Stimulated activated CD8-positive, alpha-beta memory T cell treated with anti-CD3 and anti-CD28 coated beads, Interleukin-4, amount 100 ng/mL, for 24 hours (primary cell): ENCODE measurements at regions not wholly inside any gene's neighbourhood (a gene's known extent, or its start where the extent isn't known, plus 50 kb on each side); places are given as distances from the start of the nearest gene placed in this dataset.

Experiments used
- DNase-seq: peaks from one replicate; pipeline ENCODE4 v3.0.0-alpha.2; 2020; ENCODE audit warnings: low read depth

DNA sequence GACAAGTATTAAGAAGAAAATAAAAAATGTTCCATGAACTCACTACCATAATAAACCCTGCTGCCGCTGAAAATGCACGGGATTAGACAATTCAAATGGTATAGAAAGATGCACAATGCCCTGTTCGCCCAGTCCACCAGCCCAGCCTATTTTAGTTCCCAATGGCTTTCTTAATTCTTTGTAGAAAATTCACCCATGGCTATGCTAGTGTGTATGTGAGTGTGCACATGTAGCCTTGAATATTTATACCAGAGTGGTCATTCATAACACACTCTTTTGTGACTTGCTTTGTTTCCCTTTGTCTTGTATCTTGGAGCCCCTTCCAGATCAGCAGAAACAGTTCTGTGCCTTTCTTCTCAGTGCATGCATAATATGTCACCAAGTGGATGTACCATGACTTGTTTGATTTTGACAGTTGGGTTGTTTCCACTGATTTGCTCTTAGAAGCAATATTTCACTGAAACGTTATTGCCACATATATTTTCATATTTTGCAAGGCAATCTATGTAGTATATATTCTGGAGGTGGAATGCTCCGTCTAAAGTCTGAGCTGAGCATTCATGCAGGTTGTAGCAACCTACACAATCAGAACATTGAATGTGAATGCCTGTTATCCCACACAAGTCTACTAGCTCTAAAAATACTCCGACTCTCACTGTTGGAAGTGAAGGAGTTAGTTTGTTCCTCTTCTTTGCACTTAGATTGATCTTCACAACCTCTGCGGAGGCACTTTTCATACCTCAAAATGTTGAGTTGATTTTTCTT, 383.0 kb upstream of the EEF2KMT start:
- DNase-seq, result no peak

DNA sequence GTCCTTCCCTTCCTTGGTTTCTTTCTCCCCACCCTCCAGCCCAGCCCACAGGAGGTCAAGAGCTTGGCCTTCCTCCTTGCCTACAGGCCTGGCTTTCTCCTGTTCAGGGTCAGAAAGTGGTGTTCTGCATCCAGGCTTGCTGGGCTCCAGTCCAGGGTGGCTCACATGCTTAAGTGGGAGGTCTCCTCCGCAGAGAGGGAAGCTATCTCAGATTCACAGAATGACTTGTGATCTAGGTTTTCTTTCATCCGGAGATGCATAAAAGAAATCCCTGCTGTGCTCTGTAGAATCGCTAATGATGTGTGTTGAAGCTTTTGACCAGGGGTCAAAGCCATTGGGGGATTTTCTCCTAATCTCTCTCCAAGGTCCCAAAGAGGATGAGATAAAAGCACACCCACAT, 382.3 kb upstream of the EEF2KMT start:
- DNase-seq, result no peak

DNA sequence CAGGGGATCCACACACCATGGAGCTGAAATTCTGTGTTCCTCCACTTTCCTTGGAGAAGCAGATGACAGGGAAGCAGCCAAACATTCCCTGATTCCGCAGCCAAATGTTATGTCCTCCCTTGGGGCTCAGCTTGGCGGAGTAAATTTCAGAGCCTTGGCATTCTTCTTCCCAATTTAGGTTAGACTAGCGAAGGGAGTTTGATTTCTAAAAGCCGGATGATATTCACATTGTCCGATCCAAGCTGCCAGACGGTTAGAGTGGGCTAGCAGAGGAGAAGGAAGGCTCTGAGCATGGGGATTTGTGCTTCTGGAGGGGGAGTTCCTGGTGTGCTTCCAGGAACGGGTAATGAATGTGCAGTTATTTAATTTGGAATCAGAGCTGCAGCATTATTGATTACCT, 380.4 kb upstream of the EEF2KMT start:
- DNase-seq, result no peak

DNA sequence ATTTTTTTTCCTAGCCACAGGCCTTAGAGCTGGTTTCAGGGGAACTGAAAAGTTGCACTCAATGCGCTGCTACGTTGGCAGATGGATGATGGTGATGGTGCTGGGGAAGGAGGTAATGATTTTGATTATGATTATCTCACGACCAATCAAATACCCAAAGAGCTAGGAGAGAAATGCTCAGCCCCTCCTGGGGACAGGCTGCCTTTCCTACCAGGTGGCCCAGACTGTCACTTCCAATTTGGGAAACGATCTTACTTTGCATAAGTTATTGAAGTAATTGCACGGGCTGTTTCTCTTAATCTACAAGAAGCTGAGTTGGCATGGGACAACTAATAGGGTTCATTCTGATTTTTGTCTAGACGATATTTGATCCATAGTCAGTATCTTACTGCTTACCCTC, 379.7 kb upstream of the EEF2KMT start:
- no peak for DNase-seq

DNA sequence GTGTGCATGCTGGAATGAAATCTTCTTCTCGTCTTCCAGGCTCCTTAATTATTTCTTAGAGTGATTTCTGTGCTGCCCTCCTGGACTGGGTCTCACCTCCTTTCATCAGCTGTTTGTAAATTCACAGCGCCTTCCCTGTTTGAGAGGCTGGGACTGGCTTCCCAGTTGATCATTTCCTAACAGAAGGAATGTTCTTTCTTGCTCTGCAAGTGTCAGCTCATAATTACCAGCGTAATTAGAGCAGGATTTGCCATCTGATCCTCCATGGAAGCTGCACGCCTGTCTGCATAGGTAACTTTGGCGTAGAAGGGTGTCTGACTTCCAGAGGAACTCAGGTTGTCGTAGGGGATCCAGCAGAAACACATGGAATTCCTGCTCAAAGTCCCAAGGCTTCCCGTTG, 375.0 kb upstream of the EEF2KMT start:
- no peak for DNase-seq

DNA sequence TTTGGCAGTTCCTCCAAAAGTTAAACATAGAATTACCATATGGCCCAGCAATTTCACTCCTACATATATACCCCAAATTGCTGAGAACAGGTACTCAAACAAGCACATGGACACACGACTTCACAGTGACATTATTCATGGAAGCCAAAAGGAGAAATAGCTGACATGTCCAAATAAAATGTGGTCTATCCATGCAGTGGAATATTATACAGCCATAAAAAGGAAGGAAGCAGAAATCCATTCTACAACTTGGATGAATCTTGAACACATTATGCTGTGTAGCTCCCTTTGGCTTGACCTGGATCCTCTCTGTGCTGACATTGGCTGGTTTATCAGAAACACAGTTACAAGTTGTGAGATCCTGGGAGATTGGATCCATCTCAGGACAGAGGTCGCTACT, 370.9 kb upstream of the EEF2KMT start:
- no peak for DNase-seq

DNA sequence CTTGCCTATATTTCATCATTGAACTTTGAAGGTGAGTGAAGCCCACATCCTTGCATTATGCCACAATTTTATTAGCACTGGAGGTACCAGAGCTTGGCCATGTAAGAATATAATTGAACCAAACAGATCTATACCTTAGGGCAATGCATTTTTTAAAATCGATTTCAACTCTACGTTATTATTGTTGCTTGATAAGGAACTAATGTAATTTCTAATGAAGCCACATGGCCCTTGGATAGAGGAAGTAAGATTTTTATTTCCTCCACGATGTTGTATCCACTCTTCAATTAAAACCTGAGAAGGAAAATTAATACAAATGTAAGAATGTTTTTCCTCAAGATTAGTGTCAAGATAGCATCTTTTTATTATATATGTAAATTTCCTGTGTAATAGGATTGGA, 370.0 kb upstream of the EEF2KMT start:
- no peak for DNase-seq

DNA sequence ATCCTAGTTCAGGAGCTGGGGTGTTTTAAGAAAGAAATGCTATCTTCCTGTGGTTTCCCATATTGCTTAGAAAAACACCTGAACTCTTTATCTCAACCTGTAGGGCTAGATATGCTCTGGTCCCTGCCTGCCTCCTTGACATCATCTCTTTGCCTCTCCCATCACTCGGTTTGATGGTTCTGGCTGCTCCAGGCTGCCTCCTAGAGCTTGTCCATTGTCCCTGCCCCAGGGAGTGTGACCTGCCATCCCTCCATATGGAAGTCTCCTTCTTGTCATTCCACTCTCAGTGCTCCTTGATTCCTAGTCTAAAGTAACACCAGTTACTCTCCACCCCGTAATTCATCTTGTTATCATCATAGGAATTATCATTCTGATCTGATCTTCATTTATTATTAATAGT, 369.0 kb upstream of the EEF2KMT start:
- no peak for DNase-seq

DNA sequence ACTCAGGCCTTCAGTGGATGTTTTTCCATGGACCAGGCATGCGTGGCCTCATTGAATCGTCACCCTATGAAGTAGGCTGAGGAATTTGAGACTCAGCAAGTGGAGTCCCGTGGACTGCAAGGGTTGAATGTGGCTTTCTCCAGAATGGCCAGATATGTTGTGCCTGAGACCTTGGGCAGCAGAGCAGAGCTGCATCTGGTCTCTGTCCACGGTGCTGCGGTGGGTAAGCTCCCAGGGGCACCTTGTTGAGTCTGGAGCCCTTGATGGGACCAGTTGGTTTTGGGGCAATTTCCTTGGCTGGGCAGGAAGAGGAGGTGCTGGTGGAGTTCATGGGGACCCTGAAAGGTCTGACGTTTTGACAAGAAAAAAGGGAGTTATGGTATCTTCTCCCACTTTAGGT, 368.1 kb upstream of the EEF2KMT start:
- DNase-seq, result no peak

DNA sequence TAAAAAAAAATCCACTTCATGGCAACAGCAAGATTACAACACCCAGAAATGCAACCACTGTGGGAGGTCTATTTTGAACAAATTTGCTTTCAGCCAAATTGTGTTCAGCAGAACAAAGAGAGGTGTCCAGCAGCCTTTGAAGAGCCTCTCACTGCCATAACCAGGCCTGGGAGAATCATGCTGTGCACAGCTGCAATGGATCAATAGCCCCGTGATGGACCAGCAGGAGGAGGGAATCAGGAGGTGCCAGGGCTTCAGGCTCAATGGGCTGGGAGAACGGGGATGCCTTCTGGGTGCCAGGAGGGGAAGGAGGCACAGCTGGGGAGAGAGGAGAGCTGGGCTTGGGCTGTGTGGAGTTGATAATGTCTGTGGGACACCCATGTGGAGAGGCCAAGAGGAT, 366.2 kb upstream of the EEF2KMT start:
- no peak for DNase-seq

DNA sequence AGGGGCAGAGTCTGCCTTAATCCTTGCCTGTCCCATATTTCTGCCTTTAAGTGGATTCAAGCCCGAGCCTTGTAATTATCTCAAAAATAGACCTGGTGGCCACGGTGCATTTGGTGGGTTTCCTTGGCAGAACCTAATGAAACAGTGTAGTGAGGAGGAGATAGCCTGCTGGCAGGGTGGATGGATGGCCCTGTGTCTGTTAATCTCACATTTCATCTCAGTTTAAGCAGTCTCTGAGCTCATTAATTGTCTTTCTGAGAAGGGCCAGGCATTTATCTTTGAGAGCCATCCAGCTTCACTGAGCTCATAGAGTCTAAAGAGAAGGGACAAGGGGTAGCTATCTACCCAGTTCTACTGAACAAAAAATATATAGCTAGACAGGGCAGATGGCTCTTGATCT, 364.0 kb upstream of the EEF2KMT start:
- no peak for DNase-seq

DNA sequence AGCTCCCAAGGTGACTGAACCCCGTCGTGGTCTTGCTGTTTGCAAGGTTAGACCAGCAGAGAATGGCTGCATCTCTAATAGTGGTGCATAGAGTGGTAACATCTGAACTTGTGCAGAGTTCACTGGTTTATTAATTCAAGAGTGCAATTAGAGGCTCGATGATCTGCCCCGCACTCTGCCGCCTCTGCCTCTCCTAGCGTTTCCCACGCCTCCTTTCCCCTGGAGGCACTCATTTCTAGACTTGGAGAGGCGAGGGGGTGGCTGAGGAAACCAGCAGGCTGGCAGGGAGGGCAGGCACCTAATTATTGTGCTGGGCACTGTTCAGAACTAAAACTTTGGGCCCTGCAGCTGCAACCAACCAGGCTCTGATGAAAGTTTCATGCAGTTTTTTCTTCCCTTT, 363.5 kb upstream of the EEF2KMT start:
- no peak for DNase-seq

DNA sequence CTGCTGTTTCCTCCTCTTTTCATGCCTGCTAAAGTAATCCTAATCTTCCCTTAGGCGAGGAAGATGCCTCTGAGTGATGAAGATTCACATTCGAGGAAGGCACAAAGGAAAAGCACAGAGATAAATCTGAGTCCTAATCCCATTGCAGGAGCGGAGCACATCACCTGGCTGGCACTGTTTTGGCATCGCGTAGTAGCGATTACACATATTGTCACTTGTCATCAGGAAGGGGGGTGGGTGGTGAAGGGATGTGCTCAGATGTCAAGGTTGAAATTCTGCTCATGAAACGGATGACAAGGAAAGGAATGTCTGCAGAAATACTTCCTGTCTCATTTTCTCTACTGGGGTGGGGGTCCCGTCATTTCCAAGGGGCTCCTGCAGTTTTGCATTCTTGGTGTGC, 363.1 kb upstream of the EEF2KMT start:
- DNase-seq, result no peak

DNA sequence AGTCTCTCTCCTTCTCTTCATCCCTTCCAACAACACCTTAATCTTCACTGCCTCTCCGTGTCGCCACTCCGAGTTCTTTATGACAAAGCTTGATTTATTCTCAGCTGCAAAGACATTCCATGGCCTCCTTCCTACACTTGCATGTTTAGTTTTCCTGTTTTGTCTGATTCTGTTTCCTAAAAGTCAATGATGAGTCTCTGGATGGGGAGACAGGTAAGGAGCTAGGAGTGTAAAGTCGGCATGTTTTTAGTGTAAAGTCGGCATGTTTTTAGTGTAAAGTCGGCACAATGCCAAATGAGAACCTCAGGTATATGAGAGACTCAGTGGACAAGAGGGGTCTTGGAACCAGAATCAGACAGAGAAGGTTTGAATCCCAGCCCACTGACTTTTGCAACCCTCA, 362.3 kb upstream of the EEF2KMT start:
- DNase-seq, result no peak

DNA sequence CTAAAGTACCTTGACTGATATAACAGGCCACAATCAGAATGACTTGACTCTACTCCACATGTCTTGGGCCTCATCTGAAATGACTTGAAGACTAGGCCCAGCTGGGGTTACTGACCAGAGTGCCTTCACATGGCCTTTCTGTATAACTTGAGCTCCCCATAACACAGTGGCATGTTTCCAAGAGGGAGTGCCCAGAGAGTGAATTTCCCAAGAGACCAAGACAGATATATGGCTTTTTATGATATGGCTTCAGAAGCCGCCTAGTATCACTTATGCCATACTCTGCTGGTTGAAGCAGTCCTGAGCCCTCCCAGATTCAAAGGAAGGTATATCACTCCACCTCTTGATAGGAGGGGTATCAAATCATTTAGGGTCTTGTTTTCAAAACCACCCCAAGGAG, 357.5 kb upstream of the EEF2KMT start:
- DNase-seq, result no peak

DNA sequence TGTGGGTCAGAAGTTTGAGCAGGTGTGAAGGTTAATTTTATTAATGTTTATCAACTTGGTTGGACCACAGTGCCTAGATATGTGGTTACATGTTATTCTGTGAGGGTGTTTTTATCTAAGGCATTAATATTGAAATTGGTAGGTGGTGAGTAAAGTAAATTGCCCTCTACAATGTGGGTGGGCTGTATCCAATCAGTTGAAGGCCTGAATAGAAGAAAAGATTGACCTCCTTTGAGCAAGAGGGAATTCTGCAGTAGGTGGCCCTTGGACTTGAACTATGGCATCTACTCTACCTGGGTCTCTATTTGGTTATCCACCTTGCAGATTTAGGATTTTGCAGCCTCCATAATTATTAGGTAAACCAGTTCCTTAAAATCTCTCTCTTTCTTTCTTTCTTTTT, 356.8 kb upstream of the EEF2KMT start:
- no peak for DNase-seq

DNA sequence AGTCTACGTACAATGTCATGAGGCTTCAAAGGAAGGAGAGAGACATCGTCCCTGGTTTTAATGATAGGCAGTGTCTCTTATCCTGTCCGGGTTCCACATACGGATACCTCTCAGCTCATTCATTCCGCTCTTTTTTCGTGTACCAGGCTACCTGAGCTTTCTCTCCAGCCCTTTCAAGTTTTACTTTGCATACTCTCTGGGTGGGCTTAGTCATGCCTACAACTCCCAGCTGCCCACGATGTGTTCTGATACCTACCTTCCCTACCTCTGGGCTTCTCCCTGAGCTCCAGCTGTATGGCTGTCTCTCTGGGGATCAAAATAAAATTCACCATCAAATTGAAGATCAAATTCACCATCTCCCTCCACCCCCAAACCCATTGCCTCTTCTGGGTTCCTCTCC, 354.0 kb upstream of the EEF2KMT start:
- DNase-seq, result no peak

DNA sequence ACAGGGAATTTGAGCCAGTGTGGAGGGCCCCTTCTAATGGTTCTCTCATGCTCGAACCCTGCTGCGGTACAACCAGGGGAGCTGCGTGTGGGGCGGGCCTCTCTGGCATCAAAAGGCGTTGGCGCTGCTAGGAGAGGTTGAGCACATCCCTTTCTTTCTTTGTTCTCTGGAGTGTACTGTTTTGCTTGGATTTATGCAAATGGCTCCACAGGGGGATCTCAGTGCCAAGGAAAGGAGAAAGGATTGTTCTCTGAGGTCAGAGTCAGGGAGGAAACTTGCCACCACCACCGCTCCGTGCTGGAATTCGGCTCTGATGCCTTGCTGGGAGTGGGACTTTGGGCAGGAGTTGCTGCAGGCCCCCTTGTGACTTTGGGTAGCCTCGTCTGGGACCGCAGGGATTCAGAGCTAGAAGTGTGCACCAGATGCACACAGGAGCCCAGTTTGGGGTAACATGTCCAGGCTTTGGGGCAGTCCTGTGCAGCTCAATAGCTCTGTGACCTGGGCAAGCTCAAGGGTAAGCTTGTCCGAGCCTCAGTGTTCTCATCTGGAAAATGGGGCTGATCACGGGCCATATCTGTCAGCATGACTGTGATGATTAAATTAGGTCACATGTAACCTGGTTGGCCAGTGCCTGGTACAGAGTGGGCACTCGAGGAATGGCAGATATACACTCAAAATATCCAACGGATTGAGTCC, 353.0 kb upstream of the EEF2KMT start:
- no peak for DNase-seq

DNA sequence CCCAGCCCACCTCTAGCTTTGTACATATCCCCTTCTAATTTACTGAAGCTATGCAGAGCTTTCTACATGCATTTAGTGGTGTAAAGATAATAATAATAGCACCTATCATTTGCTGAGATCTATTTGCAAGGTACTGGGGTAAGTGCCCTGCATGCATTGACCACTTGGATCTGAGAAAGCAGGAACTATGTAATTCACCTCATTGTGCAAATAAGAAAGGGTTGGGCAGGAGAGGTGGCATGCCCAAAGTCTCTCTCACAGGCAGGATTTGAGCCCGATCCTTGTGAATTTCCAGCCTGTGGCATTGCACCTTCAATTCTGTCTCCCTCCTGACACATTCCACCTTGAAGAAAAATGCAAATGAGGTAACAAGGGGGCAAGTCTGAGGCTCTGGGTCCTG, 352.3 kb upstream of the EEF2KMT start:
- no peak for DNase-seq

DNA sequence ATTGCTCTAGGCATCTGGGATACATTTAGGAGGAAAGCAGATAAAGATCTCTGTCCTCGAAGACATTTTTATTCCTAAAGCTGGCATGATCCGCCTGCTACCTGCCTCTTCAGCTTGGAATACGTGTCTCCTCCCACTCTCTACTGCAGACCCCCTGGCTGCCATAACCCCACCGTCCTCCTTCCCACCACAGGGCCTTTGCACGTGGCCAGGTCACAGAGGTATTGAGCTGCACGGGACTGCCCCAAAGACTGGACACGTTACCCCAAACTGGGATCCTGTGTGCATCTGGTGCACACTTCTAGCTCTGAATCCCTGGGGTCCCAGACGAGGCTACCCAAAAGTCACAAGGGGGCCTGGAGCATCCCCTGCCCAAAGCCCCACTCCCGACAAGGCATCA, 351.2 kb upstream of the EEF2KMT start:
- no peak for DNase-seq

DNA sequence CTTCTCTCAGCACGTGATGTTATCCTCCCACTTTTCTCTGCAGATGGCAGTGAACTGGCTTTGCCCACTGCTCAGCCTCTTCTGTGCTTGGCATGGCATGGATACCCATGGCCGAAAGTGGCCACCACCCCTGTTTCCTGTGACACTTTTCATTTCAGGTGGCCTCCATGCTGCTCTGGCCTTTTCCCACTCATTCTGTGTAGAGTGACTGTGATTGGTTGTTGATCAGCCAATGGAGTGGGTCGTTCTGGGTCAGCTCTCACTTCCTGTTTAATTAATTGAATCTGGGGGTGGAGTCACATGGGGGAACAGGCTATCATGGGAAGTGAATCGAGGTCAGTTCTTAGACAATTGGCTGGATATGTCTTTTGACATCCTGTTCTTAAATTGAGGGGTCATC, 350.1 kb upstream of the EEF2KMT start:
- no peak for DNase-seq

DNA sequence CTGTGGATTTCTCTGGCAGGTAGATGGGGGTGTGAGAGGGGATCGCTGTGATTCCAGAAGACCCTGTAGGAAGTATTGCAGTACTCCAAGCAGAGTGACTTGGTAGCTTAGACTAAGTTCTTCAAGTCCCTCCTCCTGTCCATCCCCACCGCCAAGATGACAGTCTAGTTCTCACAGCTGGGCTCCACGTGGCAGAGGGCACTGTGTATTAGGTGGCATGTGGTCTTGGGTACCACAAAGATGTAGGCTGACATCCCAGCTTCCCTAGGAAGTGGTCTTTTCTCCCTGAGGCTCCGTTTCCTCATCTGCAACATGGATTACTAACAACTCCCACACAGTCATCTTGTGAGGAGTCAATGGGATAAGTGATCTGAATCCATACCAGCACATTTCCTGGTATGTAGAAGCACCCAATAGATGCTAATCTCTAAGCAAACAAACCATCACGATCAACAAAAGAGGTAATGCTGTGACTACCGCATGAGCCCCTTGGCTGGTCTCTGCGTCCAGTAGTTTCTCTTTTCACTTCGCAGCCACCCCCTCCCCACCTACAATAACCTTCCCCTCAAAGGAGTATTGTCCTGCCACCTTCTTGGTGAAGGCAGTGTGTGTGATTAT, 349.1 kb upstream of the EEF2KMT start:
- DNase-seq, result no peak

DNA sequence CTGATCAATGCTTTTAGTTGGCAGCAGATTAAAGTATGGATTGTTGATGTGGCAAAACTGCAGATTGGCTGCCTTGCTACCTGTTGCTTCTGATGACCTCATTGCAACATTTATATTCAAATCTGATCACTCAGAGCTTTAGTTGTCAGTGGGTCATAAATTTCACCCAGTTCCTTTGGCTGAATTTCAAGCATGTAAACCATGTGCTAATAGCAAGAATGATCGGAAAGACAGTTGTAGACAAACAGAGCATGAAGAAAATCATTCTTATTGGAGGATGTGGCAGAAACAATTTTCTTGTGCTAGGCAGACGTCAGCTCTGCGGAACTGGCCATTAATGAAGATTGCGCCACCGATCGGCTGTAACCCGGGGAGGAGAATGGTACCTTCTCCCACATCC, 346.6 kb upstream of the EEF2KMT start:
- DNase-seq, result no peak

DNA sequence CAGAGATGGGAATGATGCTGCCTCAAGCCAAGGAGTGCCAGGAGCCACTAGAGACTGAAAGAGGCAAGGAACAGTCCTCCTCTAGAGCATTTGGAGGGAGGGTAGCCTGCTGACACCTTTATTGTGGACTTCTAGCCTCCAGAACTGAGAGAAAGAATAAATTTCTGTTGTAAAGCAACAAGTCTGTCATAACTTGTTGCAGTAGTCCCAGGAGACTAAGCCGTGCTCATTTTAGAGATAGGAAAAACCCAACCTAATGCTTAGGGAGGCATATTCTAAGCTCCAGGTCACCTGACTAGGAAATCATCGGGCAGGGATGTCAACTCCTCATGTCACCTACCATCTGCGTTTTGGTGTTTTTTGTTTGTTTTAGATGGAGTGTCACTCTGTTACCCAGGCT, 345.4 kb upstream of the EEF2KMT start:
- DNase-seq, result no peak
